BLaER1 treated with 17β-estradiol and CSF1 and Interleukin-3, amounts not matched to agents 10 nM and 100 nM (cell line): ENCODE measurements at regions not wholly inside any gene's neighbourhood (a gene's known extent, or its start where the extent isn't known, plus 50 kb on each side); places are given as distances from the start of the nearest gene placed in this dataset.

Experiments
- H3K27ac ChIP-seq, 11 experiments: shearing (Covaris generic); formaldehyde crosslinking; 2 replicates each; pipeline ENCODE4 v1.8.1; 2022
- H3K27me3 ChIP-seq, 11 experiments: shearing (Covaris generic); formaldehyde crosslinking; 2 replicates each; pipeline ENCODE4 v1.8.1; 2022
- H3K36me3 ChIP-seq, 11 experiments: shearing (Covaris generic); formaldehyde crosslinking; 2 replicates each; pipeline ENCODE4 v1.8.1; 2022
- H3K4me1 ChIP-seq, 10 experiments: shearing (Covaris generic); formaldehyde crosslinking; 2 replicates each; pipeline ENCODE4 v1.8.1; 2022
- H3K4me2 ChIP-seq, 11 experiments: shearing (Covaris generic); formaldehyde crosslinking; 2 replicates each; pipeline ENCODE4 v1.8.1; 2022
- H3K4me3 ChIP-seq, 10 experiments: shearing (Covaris generic); formaldehyde crosslinking; 2 replicates each; pipeline ENCODE4 v1.8.1; 2022
- H3K9ac ChIP-seq, 11 experiments: shearing (Covaris generic); formaldehyde crosslinking; 2 replicates each; pipeline ENCODE4 v1.8.1; 2022
- H3K9me3 ChIP-seq, 11 experiments: shearing (Covaris generic); formaldehyde crosslinking; replicated peaks in 1 of 11; 2 replicates each; pipeline ENCODE4 v1.8.1; 2022
- H4K20me1 ChIP-seq, 11 experiments: shearing (Covaris generic); formaldehyde crosslinking; 2 replicates each; pipeline ENCODE4 v1.8.1; 2022
- Cebpa-rat ChIP-seq, 11 experiments: shearing (Covaris generic); IDR thresholded peaks; 2 replicates each; pipeline ENCODE4 v1.8.1; 2022

DNA sequence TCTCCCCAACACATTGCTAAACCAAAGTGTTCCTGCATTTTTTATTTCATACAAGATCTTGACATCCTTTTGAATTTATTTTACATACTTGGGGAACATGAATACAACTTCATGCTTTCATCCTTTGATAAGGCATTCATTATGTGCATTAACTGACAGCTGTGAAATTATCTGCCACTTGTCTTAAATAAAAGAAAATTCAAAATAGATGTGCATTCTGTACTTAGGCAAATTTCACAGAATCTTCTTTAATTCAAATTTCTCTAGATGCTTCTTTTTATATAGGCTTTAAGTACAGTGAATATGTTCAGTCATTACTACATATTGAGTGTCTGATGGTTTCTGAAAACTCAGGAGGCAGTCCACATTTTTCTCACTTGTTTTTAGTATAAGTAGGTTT, 518.1 kb downstream of the EPHA5 start:
- no peak for TF ChIP-seq Cebpa-rat (IDR thresholded peaks at IDR 0.05)

DNA sequence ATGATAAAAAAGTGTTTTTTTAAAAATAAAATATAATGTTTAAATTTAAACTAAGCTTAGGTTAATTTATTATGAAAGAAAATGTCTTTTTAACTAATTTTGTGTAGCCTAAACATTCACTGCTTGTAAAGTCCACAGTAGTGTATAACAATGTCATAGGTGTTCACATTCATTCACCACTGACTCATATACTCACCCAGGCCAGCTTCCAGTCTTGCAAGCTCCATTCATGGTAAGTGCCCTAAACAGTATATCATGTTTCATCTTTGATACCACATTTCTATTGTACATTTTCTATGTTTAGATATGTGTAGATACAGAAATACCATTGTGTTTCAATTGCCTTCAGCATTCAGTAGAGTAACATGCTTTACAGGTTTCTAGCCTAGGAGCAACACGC, 530.3 kb downstream of the EPHA5 start:
- no peak for TF ChIP-seq Cebpa-rat (IDR thresholded peaks at IDR 0.05)
- Histone ChIP-seq H3K27me3 (no peaks in the 10 kb centered on the region), H3K4me3 (no peak overlapping the region), H4K20me1 (no peaks in the 10 kb centered on the region), H3K9ac (no peak overlapping the region), H3K36me3 (no peaks in the 10 kb centered on the region), H3K4me1 (no peaks in the 10 kb centered on the region), H3K4me2 (no peak overlapping the region), H3K27ac (no peak overlapping the region), H3K9me3 (peaks cover 21 to 32% (median 25%) of the 10 kb centered on the region in 11 experiments)

More for the DNA sequence above, 518.1 kb downstream of the EPHA5 start:
- H3K27ac ChIP-seq, result no peak overlapping the region
- H3K4me3 ChIP-seq, result no peak overlapping the region
- no peak overlapping the region for H3K4me2 ChIP-seq
- no peaks in the 10 kb centered on the region for H3K4me1 ChIP-seq
- no peaks in the 10 kb centered on the region for H4K20me1 ChIP-seq
- H3K9ac ChIP-seq, result no peak overlapping the region
- no peaks in the 10 kb centered on the region for H3K27me3 ChIP-seq
- no peaks in the 10 kb centered on the region for H3K36me3 ChIP-seq
- H3K9me3 ChIP-seq, result peaks cover 0 to 9% (median 3%) of the 10 kb centered on the region in 11 experiments; a peak in 7 of 22 replicates

DNA sequence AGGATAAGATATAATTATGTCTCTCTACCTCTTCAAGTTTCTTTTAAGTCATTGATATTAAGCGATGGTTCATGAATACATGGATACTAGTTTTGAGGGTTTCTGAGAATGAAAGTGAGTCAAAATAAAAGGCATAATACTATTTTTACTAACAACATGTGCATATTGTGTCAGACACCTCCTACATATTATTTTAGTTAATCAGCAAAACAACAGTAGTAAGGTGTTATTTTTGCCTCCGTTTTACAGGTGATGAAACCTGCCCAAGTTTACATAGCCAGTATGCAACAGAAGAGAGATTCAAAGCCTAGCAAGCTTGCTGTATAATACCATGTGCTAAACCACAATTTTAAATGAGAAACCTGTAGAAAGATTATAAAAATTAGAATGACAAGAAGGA, 544.1 kb downstream of the EPHA5 start:
- Histone ChIP-seq H3K4me3 (no peak overlapping the region), H4K20me1 (no peaks in the 10 kb centered on the region), H3K36me3 (no peaks in the 10 kb centered on the region), H3K9ac (no peak overlapping the region), H3K27me3 (no peaks in the 10 kb centered on the region), H3K9me3 (no peaks in the 10 kb centered on the region), H3K4me1 (no peaks in the 10 kb centered on the region), H3K4me2 (no peak overlapping the region), H3K27ac (no peak overlapping the region)
- TF ChIP-seq Cebpa-rat (IDR thresholded peaks at IDR 0.05), result no peak

DNA sequence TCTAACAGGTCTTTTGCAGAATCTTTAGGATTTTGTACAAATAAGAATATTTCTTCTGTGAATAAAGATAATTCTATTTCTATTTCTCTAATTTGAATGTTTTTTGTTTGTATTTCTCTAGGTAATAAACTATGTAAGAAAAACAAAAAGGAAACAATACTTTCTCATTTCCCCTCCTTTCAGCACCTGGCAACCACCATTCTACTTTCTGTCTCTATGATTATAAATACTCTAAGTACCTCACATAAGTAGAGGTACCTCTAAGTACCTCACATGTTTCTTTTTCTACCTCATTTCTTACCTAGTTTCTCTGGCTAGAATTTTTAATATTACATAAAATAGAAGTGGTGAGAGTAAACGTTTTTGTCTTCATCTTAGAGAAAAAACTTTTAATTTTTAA, 550.0 kb downstream of the EPHA5 start:
- TF ChIP-seq Cebpa-rat (IDR thresholded peaks at IDR 0.05), result no peak
- Histone ChIP-seq H4K20me1 (no peaks in the 10 kb centered on the region), H3K4me3 (no peak overlapping the region), H3K27ac (no peak overlapping the region), H3K4me1 (no peaks in the 10 kb centered on the region), H3K9me3 (no peaks in the 10 kb centered on the region), H3K36me3 (no peaks in the 10 kb centered on the region), H3K4me2 (no peak overlapping the region), H3K27me3 (no peaks in the 10 kb centered on the region), H3K9ac (no peak overlapping the region)

DNA sequence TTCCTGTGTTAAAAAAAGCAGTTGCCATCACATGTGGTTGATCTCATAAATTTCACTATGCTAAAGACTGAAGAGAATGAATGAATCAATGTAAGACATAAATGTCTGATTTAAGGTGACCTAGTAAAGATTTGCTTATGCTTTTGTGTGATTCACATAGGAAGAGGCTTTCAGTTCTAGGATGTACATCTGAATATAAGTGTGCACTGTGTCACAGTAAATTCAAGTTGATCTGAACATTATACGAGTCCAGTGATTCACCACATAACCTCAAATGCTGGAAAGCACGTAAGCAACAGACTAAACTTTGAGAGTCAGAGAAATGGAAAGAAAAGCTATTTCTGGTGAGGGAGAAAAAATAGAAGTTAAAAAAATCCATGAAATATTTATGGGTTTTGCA, 567.9 kb downstream of the EPHA5 start:
- Histone ChIP-seq H3K27ac (no peak overlapping the region), H3K36me3 (no peaks in the 10 kb centered on the region), H3K27me3 (no peaks in the 10 kb centered on the region), H3K4me1 (no peaks in the 10 kb centered on the region), H3K9ac (no peak overlapping the region), H4K20me1 (no peaks in the 10 kb centered on the region), H3K4me2 (no peak overlapping the region), H3K4me3 (no peak overlapping the region), H3K9me3 (no peaks in the 10 kb centered on the region)
- TF ChIP-seq Cebpa-rat (IDR thresholded peaks at IDR 0.05), result no peak

DNA sequence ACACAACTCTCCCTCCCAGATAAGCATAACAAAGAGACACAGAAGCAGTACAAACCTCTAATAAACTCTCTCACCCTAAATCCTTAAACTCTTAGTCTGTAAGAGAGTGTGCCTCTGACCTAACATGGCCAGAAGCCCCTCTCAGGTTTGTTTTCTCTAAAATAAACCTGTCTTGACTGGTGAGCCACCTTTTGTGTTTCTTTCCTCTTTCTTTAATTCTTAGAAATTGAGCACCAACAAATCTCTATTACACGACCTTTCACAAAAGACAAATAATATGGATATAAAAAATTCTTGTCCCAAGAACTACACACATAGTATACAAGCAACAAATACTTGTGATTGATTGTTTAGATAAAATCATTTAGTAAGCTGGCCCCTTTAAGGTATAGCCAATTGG, 573.7 kb downstream of the EPHA5 start:
- Histone ChIP-seq H3K4me3 (no peak overlapping the region), H3K27me3 (no peaks in the 10 kb centered on the region), H3K9me3 (peaks cover 0 to 6% (median 5%) of the 10 kb centered on the region in 11 experiments; a peak in 9 of 22 replicates), H3K36me3 (no peaks in the 10 kb centered on the region), H3K9ac (no peak overlapping the region), H3K4me2 (no peak overlapping the region), H3K4me1 (no peaks in the 10 kb centered on the region), H3K27ac (no peak overlapping the region), H4K20me1 (no peaks in the 10 kb centered on the region)
- TF ChIP-seq Cebpa-rat (IDR thresholded peaks at IDR 0.05), result no peak

DNA sequence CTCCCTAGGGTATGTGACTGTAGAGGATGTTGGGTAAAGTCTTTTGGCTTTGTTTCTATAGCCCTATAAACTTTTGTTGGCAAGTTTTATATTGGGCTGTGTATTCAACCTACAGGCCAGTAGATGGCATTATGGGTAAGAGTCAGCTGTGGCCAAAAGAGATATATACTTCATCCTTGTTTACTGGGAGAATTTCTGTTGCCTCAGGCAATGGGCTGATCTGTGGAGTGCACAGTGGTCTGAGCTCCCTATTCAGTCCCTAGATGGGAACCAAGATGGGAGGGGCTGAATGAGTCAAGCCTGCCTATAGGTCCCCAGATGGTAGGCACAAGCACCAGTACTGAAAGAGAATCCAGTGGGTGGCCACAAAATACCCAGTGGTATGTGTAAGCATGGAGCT, 580.6 kb downstream of the EPHA5 start:
- Histone ChIP-seq H3K9ac (no peak overlapping the region), H3K27me3 (no peaks in the 10 kb centered on the region), H3K27ac (no peak overlapping the region), H3K9me3 (no peaks in the 10 kb centered on the region), H3K4me1 (no peaks in the 10 kb centered on the region), H3K4me2 (no peak overlapping the region), H3K4me3 (no peak overlapping the region), H4K20me1 (no peaks in the 10 kb centered on the region), H3K36me3 (no peaks in the 10 kb centered on the region)
- TF ChIP-seq Cebpa-rat (IDR thresholded peaks at IDR 0.05), result no peak

DNA sequence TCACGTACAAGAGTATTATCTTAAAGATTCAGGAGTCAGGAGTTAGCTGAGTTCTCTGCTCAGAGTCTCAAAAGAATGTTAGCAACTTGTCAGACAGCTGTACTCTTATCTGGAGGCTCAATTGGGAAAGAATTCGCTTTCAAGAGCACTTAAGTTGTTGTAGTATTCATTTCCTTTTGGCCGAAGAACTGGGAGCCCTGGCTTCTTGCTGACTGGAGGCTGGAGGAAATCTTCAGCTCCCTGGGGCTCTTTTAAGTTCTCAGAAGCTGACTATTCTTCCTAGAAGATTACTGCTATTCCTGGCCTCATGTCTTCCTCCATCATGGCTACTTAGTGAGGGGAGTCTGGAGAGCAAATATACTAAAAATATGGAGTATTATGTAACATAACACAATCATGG, 587.2 kb downstream of the EPHA5 start:
- Histone ChIP-seq H3K27ac (no peak overlapping the region), H3K9me3 (no peaks in the 10 kb centered on the region), H3K4me1 (no peaks in the 10 kb centered on the region), H4K20me1 (no peaks in the 10 kb centered on the region), H3K4me2 (no peak overlapping the region), H3K27me3 (no peaks in the 10 kb centered on the region), H3K36me3 (no peaks in the 10 kb centered on the region), H3K4me3 (no peak overlapping the region), H3K9ac (no peak overlapping the region)
- no peak for TF ChIP-seq Cebpa-rat (IDR thresholded peaks at IDR 0.05)

DNA sequence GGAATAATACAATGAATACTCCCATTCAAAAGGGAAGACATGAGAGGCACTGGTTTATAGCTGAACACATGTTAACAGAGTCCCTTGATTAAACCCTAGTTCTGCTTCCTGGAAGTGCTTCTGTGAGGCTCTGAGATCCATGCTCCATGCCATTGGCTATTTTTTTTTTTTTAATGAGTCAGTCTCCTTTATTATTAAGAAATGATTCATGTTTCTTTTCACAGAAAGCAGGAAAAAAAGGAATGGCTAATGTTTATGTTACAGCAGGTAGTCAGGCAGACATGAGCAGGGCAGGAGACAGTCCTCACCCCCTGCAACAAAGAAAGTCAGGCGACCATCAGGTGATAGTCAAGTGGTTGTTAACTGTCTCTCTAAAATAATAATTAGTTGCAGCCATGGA, 598.7 kb downstream of the EPHA5 start:
- H3K27ac ChIP-seq, result no peak overlapping the region
- no peaks in the 10 kb centered on the region for H3K9me3 ChIP-seq
- H4K20me1 ChIP-seq, result no peaks in the 10 kb centered on the region; a peak in 1 of 22 replicates
- no peak overlapping the region for H3K9ac ChIP-seq
- H3K4me1 ChIP-seq, result no peaks in the 10 kb centered on the region
- H3K4me2 ChIP-seq, result no peak overlapping the region
- H3K27me3 ChIP-seq, result no peaks in the 10 kb centered on the region
- no peak for TF ChIP-seq Cebpa-rat (IDR thresholded peaks at IDR 0.05)
- H3K36me3 ChIP-seq, result no peaks in the 10 kb centered on the region
- H3K4me3 ChIP-seq, result no peak overlapping the region

DNA sequence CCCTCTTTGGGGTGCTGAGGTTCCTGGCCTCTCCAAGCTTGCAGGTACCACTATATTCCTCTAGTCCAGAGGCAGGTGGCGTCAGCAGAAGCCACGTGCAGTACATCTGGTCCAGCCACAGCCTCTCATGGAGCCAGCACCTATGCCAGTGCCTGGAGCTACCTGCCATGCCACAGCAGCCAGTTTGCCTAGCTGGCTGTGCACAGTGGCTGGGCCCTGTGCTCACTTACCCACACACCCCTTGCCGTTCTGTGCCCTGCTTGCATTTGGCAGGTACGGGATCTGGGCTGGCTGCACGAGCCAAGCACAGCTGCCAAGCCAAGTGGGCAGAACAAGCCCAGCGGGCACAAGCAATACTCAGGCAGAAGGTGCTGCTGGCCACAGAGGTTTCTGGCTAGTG, 601.1 kb downstream of the EPHA5 start:
- Histone ChIP-seq H3K36me3 (no peaks in the 10 kb centered on the region), H4K20me1 (no peaks in the 10 kb centered on the region; a peak in 1 of 22 replicates), H3K9ac (no peak overlapping the region), H3K4me1 (no peaks in the 10 kb centered on the region), H3K27me3 (no peaks in the 10 kb centered on the region), H3K4me2 (no peak overlapping the region), H3K27ac (no peak overlapping the region), H3K9me3 (no peaks in the 10 kb centered on the region), H3K4me3 (no peak overlapping the region)
- no peak for TF ChIP-seq Cebpa-rat (IDR thresholded peaks at IDR 0.05)

DNA sequence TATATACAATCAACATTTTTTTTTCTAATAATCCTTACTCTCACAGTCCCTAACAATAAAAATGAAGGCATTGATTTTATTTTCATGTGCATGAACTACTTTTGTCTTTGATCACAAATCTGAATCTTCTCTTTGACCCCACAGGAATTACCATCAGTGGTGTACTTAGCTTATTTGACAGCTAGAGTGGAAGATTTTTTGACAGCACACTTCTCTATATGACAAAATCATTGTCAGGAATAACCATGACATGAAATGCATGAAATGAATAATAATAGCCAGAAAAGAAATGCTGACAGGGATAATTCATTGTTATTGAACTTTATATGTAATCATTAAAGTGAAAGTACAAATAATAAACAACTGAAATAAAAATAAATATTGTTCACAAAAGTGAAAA, 604.2 kb downstream of the EPHA5 start:
- no peaks in the 10 kb centered on the region for H3K36me3 ChIP-seq
- H3K9me3 ChIP-seq, result no peaks in the 10 kb centered on the region
- H3K4me1 ChIP-seq, result peaks cover 0 to 12% (median 0%) of the 10 kb centered on the region in 10 experiments; a peak in 5 of 20 replicates
- H3K4me2 ChIP-seq, result no peak overlapping the region
- H3K9ac ChIP-seq, result no peak overlapping the region
- H4K20me1 ChIP-seq, result no peaks in the 10 kb centered on the region; a peak in 1 of 22 replicates
- no peak for TF ChIP-seq Cebpa-rat (IDR thresholded peaks at IDR 0.05)
- H3K27ac ChIP-seq, result no peak overlapping the region
- H3K4me3 ChIP-seq, result no peak overlapping the region
- no peaks in the 10 kb centered on the region for H3K27me3 ChIP-seq
